Neutrophil (primary cell): ENCODE measurements at regions not wholly inside any gene's neighbourhood (a gene's known extent, or its start where the extent isn't known, plus 50 kb on each side); places are given as distances from the start of the nearest gene placed in this dataset.

Experiments used
- H3K27ac ChIP-seq: fragments of 200-600 bp; sonication (generic); 2 replicates; pipeline ENCODE4 v1.5.1; 2016; ENCODE audit warnings: mild to moderate bottlenecking, moderate library complexity
- H3K27me3 ChIP-seq: fragments of 200-600 bp; sonication (generic); 2 replicates; pipeline ENCODE4 v1.6.0; 2016; ENCODE audit warnings: mild to moderate bottlenecking
- H3K36me3 ChIP-seq: fragments of 200-600 bp; sonication (generic); 2 replicates; pipeline ENCODE4 v1.5.1; 2017
- H3K4me1 ChIP-seq, 2 experiments: fragments of 200-600 bp in 1 of 2; sonication (generic) in 1 of 2; 1 replicate in 1 of 2; 2 replicates in 1 of 2; pipeline versions ENCODE4 v1.5.1 to v1.6.1; 2013 to 2016; ENCODE audit warnings: low read depth in 1 of 2, low read length in 1 of 2, mild to moderate bottlenecking in 1 of 2, moderate library complexity in 1 of 2; ENCODE audit not compliant: control insufficient read depth in 1 of 2, insufficient read depth in 1 of 2
- H3K4me3 ChIP-seq, 2 experiments: fragments of 200-600 bp in 1 of 2; sonication (generic) in 1 of 2; 1 replicate in 1 of 2; 2 replicates in 1 of 2; pipeline ENCODE4 v1.5.1; 2013 to 2016; ENCODE audit warnings: low read depth in 1 of 2, low read length in 1 of 2, mild to moderate bottlenecking in 1 of 2, moderate library complexity in 1 of 2
- H3K9me3 ChIP-seq: fragments of 200-600 bp; sonication (generic); 2 replicates; pipeline ENCODE4 v1.5.1; 2016
- TF ChIP-seq, protein P1 (sequence below): fragments of 200-600 bp; sonication (generic); IDR thresholded peaks from 2 replicates; pipeline ENCODE4 v1.5.1; 2016; ENCODE audit warnings: antibody characterized with exemption

- Histone ChIP-seq H3K36me3 (no peaks in the 10 kb centered on the region), H3K4me1 (no peaks in the 10 kb centered on the region), H3K9me3 (no peaks in the 10 kb centered on the region), H3K4me3 (no peak overlapping the region), H3K27ac (no peak overlapping the region), H3K27me3 (no peaks in the 10 kb centered on the region)
- TF ChIP-seq, protein P1, sequence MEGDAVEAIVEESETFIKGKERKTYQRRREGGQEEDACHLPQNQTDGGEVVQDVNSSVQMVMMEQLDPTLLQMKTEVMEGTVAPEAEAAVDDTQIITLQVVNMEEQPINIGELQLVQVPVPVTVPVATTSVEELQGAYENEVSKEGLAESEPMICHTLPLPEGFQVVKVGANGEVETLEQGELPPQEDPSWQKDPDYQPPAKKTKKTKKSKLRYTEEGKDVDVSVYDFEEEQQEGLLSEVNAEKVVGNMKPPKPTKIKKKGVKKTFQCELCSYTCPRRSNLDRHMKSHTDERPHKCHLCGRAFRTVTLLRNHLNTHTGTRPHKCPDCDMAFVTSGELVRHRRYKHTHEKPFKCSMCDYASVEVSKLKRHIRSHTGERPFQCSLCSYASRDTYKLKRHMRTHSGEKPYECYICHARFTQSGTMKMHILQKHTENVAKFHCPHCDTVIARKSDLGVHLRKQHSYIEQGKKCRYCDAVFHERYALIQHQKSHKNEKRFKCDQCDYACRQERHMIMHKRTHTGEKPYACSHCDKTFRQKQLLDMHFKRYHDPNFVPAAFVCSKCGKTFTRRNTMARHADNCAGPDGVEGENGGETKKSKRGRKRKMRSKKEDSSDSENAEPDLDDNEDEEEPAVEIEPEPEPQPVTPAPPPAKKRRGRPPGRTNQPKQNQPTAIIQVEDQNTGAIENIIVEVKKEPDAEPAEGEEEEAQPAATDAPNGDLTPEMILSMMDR: no peak
These were observed 319.8 kb downstream of the TDRD15 start for GRCh38 chr2:21443494-21444105.

DNA sequence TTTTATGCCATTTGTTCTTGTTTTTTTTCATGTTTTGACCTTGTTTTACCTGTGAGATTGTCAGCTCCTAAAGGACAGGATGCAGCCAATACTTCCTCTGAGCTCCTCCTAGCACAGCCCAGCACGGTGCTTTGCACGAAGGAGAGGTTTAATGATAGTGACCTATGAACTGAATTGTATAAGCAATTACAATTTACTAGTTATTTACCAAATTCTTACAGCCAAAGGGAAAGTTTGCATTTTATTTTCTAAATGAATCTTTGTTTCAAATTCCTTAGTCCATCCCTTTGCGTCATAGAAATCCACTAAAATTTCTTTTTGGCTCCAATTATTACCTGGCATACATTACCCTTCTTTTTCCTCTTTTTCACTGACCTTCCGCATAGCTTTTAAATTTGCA, 326.1 kb downstream of the TDRD15 start:
- Histone ChIP-seq H3K36me3 (no peaks in the 10 kb centered on the region), H3K27ac (no peak overlapping the region), H3K27me3 (no peaks in the 10 kb centered on the region), H3K4me3 (no peak overlapping the region), H3K4me1 (no peaks in the 10 kb centered on the region), H3K9me3 (no peaks in the 10 kb centered on the region)
- TF ChIP-seq, protein P1: no peak

DNA sequence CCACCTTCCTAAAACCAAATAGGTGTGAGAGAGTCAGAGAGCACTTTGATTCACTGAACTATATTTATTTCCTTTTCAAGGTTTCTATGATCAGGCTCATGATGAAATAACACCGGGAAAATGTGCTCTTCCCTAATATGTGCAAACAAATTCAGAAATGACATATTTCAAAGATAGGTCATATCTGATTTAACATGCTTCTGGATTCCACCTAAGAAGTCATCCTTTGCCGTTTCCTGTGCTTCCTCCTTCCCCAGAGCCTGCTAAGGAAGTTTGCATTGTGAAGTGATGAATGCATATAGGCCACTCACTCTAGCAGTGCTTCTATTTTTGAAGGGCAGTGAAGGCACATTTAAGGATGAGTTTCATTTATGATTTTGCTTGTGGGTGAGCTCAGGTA, 327.6 kb downstream of the TDRD15 start:
- TF ChIP-seq, protein P1: no peak
- Histone ChIP-seq H3K9me3 (no peaks in the 10 kb centered on the region), H3K4me1 (no peaks in the 10 kb centered on the region), H3K27me3 (no peaks in the 10 kb centered on the region), H3K27ac (no peak overlapping the region), H3K36me3 (no peaks in the 10 kb centered on the region), H3K4me3 (no peak overlapping the region)

DNA sequence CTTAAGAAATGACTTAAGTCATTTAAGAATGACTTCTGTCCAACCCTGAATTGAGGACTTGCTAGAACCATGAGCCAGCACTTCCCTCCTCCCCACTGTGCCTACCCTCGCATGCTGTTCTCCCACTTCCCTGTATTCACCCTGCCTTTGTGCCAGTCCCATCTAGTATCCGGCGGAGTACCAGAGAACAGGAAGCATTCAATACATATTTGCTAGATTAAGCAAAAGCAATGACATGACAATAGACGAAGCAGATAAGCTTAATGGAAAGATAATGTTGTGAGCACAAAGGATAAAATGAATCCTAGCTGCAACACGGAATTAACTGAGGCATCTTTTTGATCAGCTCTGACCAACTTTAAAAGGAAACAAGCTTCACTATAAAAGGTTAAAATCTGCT, 328.5 kb downstream of the TDRD15 start:
- Histone ChIP-seq H3K36me3 (no peaks in the 10 kb centered on the region), H3K4me3 (no peak overlapping the region), H3K27me3 (no peaks in the 10 kb centered on the region), H3K4me1 (no peaks in the 10 kb centered on the region), H3K9me3 (no peaks in the 10 kb centered on the region), H3K27ac (no peak overlapping the region)
- TF ChIP-seq, protein P1: no peak

DNA sequence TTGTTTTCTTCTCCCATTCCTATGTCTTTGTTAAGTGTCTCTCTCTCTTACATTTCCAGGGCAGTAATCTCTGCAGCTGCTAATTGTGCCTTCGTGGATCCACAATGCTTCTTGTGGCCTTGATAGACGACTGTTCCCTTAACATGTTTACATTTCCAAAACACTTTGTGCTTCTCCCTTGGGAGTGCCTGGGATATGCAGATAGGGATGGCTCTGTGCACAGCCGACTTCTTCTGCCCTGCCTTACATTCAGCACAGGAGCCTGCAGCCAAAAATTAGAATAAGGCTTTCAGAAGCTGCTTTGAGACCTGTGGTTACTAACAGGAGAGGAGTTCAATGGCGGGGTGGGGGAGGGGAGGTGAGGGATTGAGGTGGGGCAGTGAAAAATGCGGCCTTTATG, 328.9 kb downstream of the TDRD15 start:
- H3K4me1 ChIP-seq: no peaks in the 10 kb centered on the region
- H3K27me3 ChIP-seq: no peaks in the 10 kb centered on the region
- H3K27ac ChIP-seq: no peak overlapping the region
- no peak overlapping the region for H3K4me3 ChIP-seq
- H3K9me3 ChIP-seq: no peaks in the 10 kb centered on the region
- TF ChIP-seq, protein P1: no peak
- no peaks in the 10 kb centered on the region for H3K36me3 ChIP-seq
